Left ventricle myocardium superior (tissue), 1 donor: ENCODE measurements at regions not wholly inside any gene's neighbourhood (a gene's known extent, or its start where the extent isn't known, plus 50 kb on each side); places are given as distances from the start of the nearest gene placed in this dataset.
"Not testable (repeated sequence)": the region's sequence is repeated elsewhere in the genome, so short reads cannot be mapped to it uniquely, and the experiment has no call there.

Source experiments
- ATAC-seq: fragments of 200-7000 bp; cut with Tn5 transposase; one replicate; pipeline ENCODE4 v1.9.1; 2020; ENCODE audit warnings: mild to moderate bottlenecking, moderate library complexity
- DNase-seq: peaks from one replicate; pipeline ENCODE4 v3.0.0-alpha.2; 2020
- intact Hi-C: fragments of 100-400 bp; cut with micrococcal nuclease; formaldehyde crosslinking; loops from one replicate; pipeline ENCODE4 v1.11.0; 2022
- donor health status: DM: no; HTN: yes; CAD: no; lungs with severe emphysema.

GRCh38 chrX:33989936-33990335, 142.2 kb downstream of the FAM47A start:
- DNase-seq (no peak), ATAC-seq (no peak)
- intact Hi-C loops, result no loop called here

GRCh38 chrX:33987458-33987857, 144.7 kb downstream of the FAM47A start:
- DNase-seq (no peak), ATAC-seq (no peak)
- intact Hi-C loops, result no loop called here

- intact Hi-C loops, result no loop called here
- DNase-seq, result no peak
- no peak for ATAC-seq
Measured at GRCh38 chrX:33974676-33975075, 157.4 kb downstream of the FAM47A start.

- intact Hi-C loops, result no loop called here
- DNase-seq (no peak), ATAC-seq (no peak)
Measured at GRCh38 chrX:33970028-33970967, 161.8 kb downstream of the FAM47A start.

- no peak for ATAC-seq
- intact Hi-C loops, result no loop called here
- DNase-seq, result no peak
Measured at GRCh38 chrX:33969105-33969504, 163.0 kb downstream of the FAM47A start.

- intact Hi-C loops, result no loop called here
- ATAC-seq (no peak), DNase-seq (no peak)
Measured at GRCh38 chrX:33968611-33969010, 163.5 kb downstream of the FAM47A start.

GRCh38 chrX:33949300-33949699, 182.8 kb downstream of the FAM47A start:
- DNase-seq, result no peak
- ATAC-seq, result no peak
- intact Hi-C loops, result no loop called here

GRCh38 chrX:33926249-33926648, 205.9 kb downstream of the FAM47A start:
- DNase-seq, intact Hi-C loops, ATAC-seq: not testable (repeated sequence)

GRCh38 chrX:33923262-33923661, 208.9 kb downstream of the FAM47A start:
- ATAC-seq (no peak), DNase-seq (no peak)
- intact Hi-C loops, result no loop called here

GRCh38 chrX:33909836-33910235, 222.3 kb downstream of the FAM47A start:
- ATAC-seq, result no peak
- intact Hi-C loops, result no loop called here
- no peak for DNase-seq

- DNase-seq (no peak), ATAC-seq (no peak)
- intact Hi-C loops, result no loop called here
Measured at GRCh38 chrX:33908898-33909297, 223.2 kb downstream of the FAM47A start.

- ATAC-seq (no peak), DNase-seq (no peak)
- intact Hi-C loops, result no loop called here
Measured at GRCh38 chrX:33908074-33908473, 224.0 kb downstream of the FAM47A start.

- intact Hi-C loops, result no loop called here
- ATAC-seq (no peak), DNase-seq (no peak)
Measured at GRCh38 chrX:33906971-33907370, 225.1 kb downstream of the FAM47A start.

- ATAC-seq, result no peak
- no peak for DNase-seq
- intact Hi-C loops, result no loop called here
Measured at GRCh38 chrX:33892670-33893069, 239.4 kb downstream of the FAM47A start.

- intact Hi-C loops, result no loop called here
- ATAC-seq (no peak), DNase-seq (no peak)
Measured at GRCh38 chrX:33855251-33855650, 276.9 kb downstream of the FAM47A start.

- intact Hi-C loops, ATAC-seq, DNase-seq: not testable (repeated sequence)
Measured at GRCh38 chrX:33852146-33852545, 280.0 kb downstream of the FAM47A start.

- ATAC-seq (no peak), DNase-seq (no peak)
- intact Hi-C loops, result no loop called here
Measured at GRCh38 chrX:33840176-33840575, 291.9 kb downstream of the FAM47A start.

- intact Hi-C loops, result no loop called here
- ATAC-seq (no peak), DNase-seq (no peak)
Measured at GRCh38 chrX:33831211-33831610, 300.9 kb downstream of the FAM47A start.

GRCh38 chrX:33817266-33817665, 314.8 kb downstream of the FAM47A start:
- DNase-seq (no peak), ATAC-seq (no peak)
- intact Hi-C loops, result no loop called here

GRCh38 chrX:33808636-33809035, 323.5 kb downstream of the FAM47A start:
- ATAC-seq (no peak), DNase-seq (no peak)
- intact Hi-C loops, result no loop called here

- DNase-seq, result no peak
- no peak for ATAC-seq
- intact Hi-C loops, result no loop called here
Measured at GRCh38 chrX:33784548-33784947, 347.6 kb downstream of the FAM47A start.
